ENCODE measurements at regions not wholly inside any gene's neighbourhood (a gene's known extent, or its start where the extent isn't known, plus 50 kb on each side); places are given as distances from the start of the nearest gene placed in this dataset.

DNA sequence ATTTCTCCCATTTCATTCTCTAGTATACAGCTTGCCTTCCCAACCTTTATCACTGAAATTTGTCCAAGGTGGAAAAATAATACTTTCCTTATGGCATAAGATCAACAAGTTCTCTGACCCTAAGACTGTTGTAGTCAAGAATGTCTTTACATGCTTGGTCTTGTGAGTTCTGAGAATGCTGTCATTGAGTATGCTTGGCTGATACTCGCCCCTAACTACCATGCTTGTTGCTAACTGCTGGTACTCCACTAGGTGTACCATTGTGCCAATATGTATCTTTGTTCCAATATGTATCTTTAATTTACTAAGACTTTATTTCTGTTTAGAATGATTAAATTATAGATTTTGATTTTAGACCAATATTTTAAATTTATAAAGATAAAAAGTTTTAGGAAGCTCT, 796.4 kb downstream of the PCDH7 start:
- no peaks in the 10 kb centered on the region for H3K27me3 ChIP-seq (ENCODE audit: insufficient read depth, insufficient read length)
- no peak for DNase-seq (ENCODE audit: low read depth, low spot score)

DNA sequence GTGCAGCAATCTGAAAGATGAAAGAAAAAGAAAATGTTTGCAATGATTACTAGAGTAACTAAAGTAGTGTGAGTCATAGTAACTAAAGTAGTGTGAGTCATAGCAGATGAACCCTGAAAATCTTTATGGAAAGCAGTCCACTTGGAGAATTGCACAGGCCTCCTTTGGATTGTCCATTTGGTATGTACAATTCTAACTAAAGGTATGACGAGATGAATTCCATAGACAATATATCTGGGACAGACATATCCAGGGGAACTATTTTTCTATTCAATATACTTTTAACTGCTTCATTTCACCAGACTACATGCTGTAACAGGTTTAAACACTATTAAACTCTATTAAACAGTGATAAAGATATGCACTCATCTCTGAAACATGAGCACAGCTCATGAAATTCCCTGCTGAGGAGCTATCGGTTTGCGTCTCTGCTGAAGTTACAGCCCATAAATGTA, 798.7 kb downstream of the PCDH7 start:
- TF ChIP-seq ZNF274 (IDR thresholded peaks at IDR 0.05; ENCODE audit: low read depth, low read length) (no peak), SUZ12 (IDR thresholded peaks at IDR 0.05; ENCODE audit: extremely low read depth, insufficient read depth, insufficient read length) (no peak), YY1 (IDR thresholded peaks at IDR 0.05; ENCODE audit: insufficient read depth, insufficient read length) (no peak)
- no peak for DNase-seq (ENCODE audit: low read depth, low spot score)
- Histone ChIP-seq H3K36me3 (ENCODE audit: insufficient read depth, insufficient read length, low read length) (no peaks in the 10 kb centered on the region), H3K4me1 (ENCODE audit: insufficient read depth, insufficient read length) (no peaks in the 10 kb centered on the region), H3K27me3 (ENCODE audit: insufficient read depth, insufficient read length) (no peaks in the 10 kb centered on the region), H3K9me3 (ENCODE audit: insufficient read depth, low read length) (no peaks in the 10 kb centered on the region), H3K4me3 (ENCODE audit: insufficient read length, low read depth) (no peak overlapping the region), H3K9ac (ENCODE audit: insufficient read length, low read depth) (no peak overlapping the region)

More for the DNA sequence above, 796.4 kb downstream of the PCDH7 start:
- no peak overlapping the region for H3K4me3 ChIP-seq (ENCODE audit: insufficient read length, low read depth)
- no peaks in the 10 kb centered on the region for H3K9me3 ChIP-seq (ENCODE audit: insufficient read depth, low read length)
- H3K4me1 ChIP-seq (ENCODE audit: insufficient read depth, insufficient read length), result no peaks in the 10 kb centered on the region
- no peak for TF ChIP-seq ZNF274 (IDR thresholded peaks at IDR 0.05; ENCODE audit: low read depth, low read length)
- TF ChIP-seq SUZ12 (IDR thresholded peaks at IDR 0.05; ENCODE audit: extremely low read depth, insufficient read depth, insufficient read length), result no peak
- no peak for TF ChIP-seq YY1 (IDR thresholded peaks at IDR 0.05; ENCODE audit: insufficient read depth, insufficient read length)
- H3K36me3 ChIP-seq (ENCODE audit: insufficient read depth, insufficient read length, low read length), result no peaks in the 10 kb centered on the region
- H3K9ac ChIP-seq (ENCODE audit: insufficient read length, low read depth), result no peak overlapping the region

DNA sequence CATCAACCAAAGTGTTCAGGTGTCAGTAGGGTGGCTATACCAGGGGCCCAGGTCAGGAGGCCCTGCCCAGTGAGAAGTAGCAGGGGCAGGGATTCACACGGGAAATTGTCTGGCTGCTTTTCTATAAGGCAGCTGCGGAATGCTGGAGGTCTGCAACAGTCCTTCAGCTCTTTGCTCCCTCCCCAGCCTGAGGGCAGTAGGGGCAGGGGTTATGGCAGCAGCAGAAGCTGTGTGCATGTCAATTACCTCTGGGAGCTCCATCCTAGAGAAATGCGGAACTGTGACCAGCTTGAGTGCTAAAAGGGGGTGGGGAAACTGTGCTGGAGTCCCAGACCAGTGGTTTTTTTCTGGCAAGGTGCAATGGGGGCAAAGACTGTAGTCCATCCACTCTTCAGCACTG, 810.4 kb downstream of the PCDH7 start:
- no peak overlapping the region for H3K9ac ChIP-seq (ENCODE audit: insufficient read length, low read depth)
- no peak for TF ChIP-seq ZNF274 (IDR thresholded peaks at IDR 0.05; ENCODE audit: low read depth, low read length)
- TF ChIP-seq YY1 (IDR thresholded peaks at IDR 0.05; ENCODE audit: insufficient read depth, insufficient read length), result no peak
- no peak for TF ChIP-seq SUZ12 (IDR thresholded peaks at IDR 0.05; ENCODE audit: extremely low read depth, insufficient read depth, insufficient read length)
- H3K4me1 ChIP-seq (ENCODE audit: insufficient read depth, insufficient read length), result no peaks in the 10 kb centered on the region
- no peaks in the 10 kb centered on the region for H3K9me3 ChIP-seq (ENCODE audit: insufficient read depth, low read length)
- H3K4me3 ChIP-seq (ENCODE audit: insufficient read length, low read depth), result no peak overlapping the region
- H3K36me3 ChIP-seq (ENCODE audit: insufficient read depth, insufficient read length, low read length), result no peaks in the 10 kb centered on the region
- DNase-seq (ENCODE audit: low read depth, low spot score), result peak; percentile 38
- no peaks in the 10 kb centered on the region for H3K27me3 ChIP-seq (ENCODE audit: insufficient read depth, insufficient read length)

- Histone ChIP-seq H3K4me1 (ENCODE audit: insufficient read depth, insufficient read length) (no peaks in the 10 kb centered on the region), H3K9ac (ENCODE audit: insufficient read length, low read depth) (no peak overlapping the region), H3K9me3 (ENCODE audit: insufficient read depth, low read length) (no peaks in the 10 kb centered on the region; the same call in 1 of the 2 replicates), H3K36me3 (ENCODE audit: insufficient read depth, insufficient read length, low read length) (no peaks in the 10 kb centered on the region), H3K27me3 (ENCODE audit: insufficient read depth, insufficient read length) (no peaks in the 10 kb centered on the region), H3K4me3 (ENCODE audit: insufficient read length, low read depth) (no peak overlapping the region)
- DNase-seq (ENCODE audit: low read depth, low spot score), result no peak
- no peak for TF ChIP-seq ZNF274 (IDR thresholded peaks at IDR 0.05; ENCODE audit: low read depth, low read length)
- TF ChIP-seq YY1 (IDR thresholded peaks at IDR 0.05; ENCODE audit: insufficient read depth, insufficient read length), result no peak
- no peak for TF ChIP-seq SUZ12 (IDR thresholded peaks at IDR 0.05; ENCODE audit: extremely low read depth, insufficient read depth, insufficient read length)
Measured at GRCh38 chr4:31538877-31539276, 818.7 kb downstream of the PCDH7 start.

GRCh38 chr4:31539284-31540069, 819.3 kb downstream of the PCDH7 start:
- no peaks in the 10 kb centered on the region for H3K27me3 ChIP-seq (ENCODE audit: insufficient read depth, insufficient read length)

DNA sequence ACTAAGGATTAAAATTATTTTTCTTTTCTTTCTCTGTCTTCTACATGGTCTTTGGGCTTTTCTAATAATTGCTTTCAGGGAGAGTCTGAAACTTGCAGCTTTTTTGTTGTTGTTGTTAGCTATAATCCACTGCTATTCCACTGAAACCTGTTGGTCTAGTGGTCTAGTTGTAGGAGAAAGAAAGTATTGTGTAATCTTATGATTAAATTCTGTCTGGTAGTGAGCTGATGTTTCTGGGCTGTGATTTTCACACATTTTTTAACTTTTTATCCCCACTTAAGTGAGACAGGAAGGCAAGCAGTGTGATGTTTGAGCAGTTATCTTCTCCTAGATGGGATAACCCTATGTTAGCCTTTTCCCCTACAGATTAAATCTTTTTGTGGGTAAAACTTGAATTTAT, 825.2 kb downstream of the PCDH7 start:
- H3K4me3 ChIP-seq (ENCODE audit: insufficient read length, low read depth), result no peak overlapping the region
- no peak overlapping the region for H3K9ac ChIP-seq (ENCODE audit: insufficient read length, low read depth)
- no peaks in the 10 kb centered on the region for H3K4me1 ChIP-seq (ENCODE audit: insufficient read depth, insufficient read length)
- no peaks in the 10 kb centered on the region for H3K36me3 ChIP-seq (ENCODE audit: insufficient read depth, insufficient read length, low read length)
- no peaks in the 10 kb centered on the region for H3K9me3 ChIP-seq (ENCODE audit: insufficient read depth, low read length)
- TF ChIP-seq SUZ12 (IDR thresholded peaks at IDR 0.05; ENCODE audit: extremely low read depth, insufficient read depth, insufficient read length) (no peak), YY1 (IDR thresholded peaks at IDR 0.05; ENCODE audit: insufficient read depth, insufficient read length) (no peak), ZNF274 (IDR thresholded peaks at IDR 0.05; ENCODE audit: low read depth, low read length) (no peak)
- H3K27me3 ChIP-seq (ENCODE audit: insufficient read depth, insufficient read length), result no peaks in the 10 kb centered on the region
- no peak for DNase-seq (ENCODE audit: low read depth, low spot score)

More at GRCh38 chr4:31539284-31540069, 819.3 kb downstream of the PCDH7 start:
- H3K4me1 ChIP-seq (ENCODE audit: insufficient read depth, insufficient read length), result no peaks in the 10 kb centered on the region
- TF ChIP-seq YY1 (IDR thresholded peaks at IDR 0.05; ENCODE audit: insufficient read depth, insufficient read length), result no peak
- no peak for TF ChIP-seq ZNF274 (IDR thresholded peaks at IDR 0.05; ENCODE audit: low read depth, low read length)
- TF ChIP-seq SUZ12 (IDR thresholded peaks at IDR 0.05; ENCODE audit: extremely low read depth, insufficient read depth, insufficient read length), result no peak
- no peaks in the 10 kb centered on the region for H3K36me3 ChIP-seq (ENCODE audit: insufficient read depth, insufficient read length, low read length)
- H3K9ac ChIP-seq (ENCODE audit: insufficient read length, low read depth), result no peak overlapping the region
- no peak overlapping the region for H3K4me3 ChIP-seq (ENCODE audit: insufficient read length, low read depth)
- no peaks in the 10 kb centered on the region; the same call in 1 of the 2 replicates for H3K9me3 ChIP-seq (ENCODE audit: insufficient read depth, low read length)
- DNase-seq (ENCODE audit: low read depth, low spot score), result no peak

DNA sequence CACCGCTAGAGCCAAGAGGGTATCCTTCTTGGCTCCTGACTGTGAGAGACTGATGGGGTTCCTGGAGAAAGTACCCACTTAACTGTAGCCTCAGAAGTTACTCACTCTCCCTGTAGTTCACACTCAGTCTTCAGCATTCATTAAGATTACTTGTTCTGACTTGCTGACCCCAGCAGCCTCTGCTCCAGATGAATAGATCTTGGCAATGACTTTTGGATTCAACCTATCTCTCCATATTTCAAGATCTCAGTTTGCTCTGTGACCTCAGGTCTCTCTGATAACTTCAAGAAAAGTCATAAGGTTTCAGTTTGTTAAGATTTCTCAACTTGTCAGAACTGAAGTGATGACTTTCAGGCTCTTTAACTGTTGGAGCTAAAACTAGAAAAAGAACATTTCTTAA, 825.6 kb downstream of the PCDH7 start:
- H3K27me3 ChIP-seq (ENCODE audit: insufficient read depth, insufficient read length), result no peaks in the 10 kb centered on the region
- no peak for DNase-seq (ENCODE audit: low read depth, low spot score)
- no peaks in the 10 kb centered on the region for H3K36me3 ChIP-seq (ENCODE audit: insufficient read depth, insufficient read length, low read length)
- H3K9ac ChIP-seq (ENCODE audit: insufficient read length, low read depth), result no peak overlapping the region
- no peaks in the 10 kb centered on the region for H3K9me3 ChIP-seq (ENCODE audit: insufficient read depth, low read length)
- TF ChIP-seq YY1 (IDR thresholded peaks at IDR 0.05; ENCODE audit: insufficient read depth, insufficient read length), result no peak
- no peak for TF ChIP-seq SUZ12 (IDR thresholded peaks at IDR 0.05; ENCODE audit: extremely low read depth, insufficient read depth, insufficient read length)
- TF ChIP-seq ZNF274 (IDR thresholded peaks at IDR 0.05; ENCODE audit: low read depth, low read length), result no peak
- no peaks in the 10 kb centered on the region for H3K4me1 ChIP-seq (ENCODE audit: insufficient read depth, insufficient read length)
- no peak overlapping the region for H3K4me3 ChIP-seq (ENCODE audit: insufficient read length, low read depth)

All from NT2/D1 (cell line).